GM19455 (cell line): ENCODE measurements at regions not wholly inside any gene's neighbourhood (a gene's known extent, or its start where the extent isn't known, plus 50 kb on each side); places are given as distances from the start of the nearest gene placed in this dataset.
"Not testable (repeated sequence)": the region's sequence is repeated elsewhere in the genome, so short reads cannot be mapped to it uniquely, and the experiment has no call there.

Experiments
- ATAC-seq: cut with Tn5 transposase; IDR thresholded peaks from one replicate; pipeline ENCODE4 v1.9.1; 2021; ENCODE audit not compliant: unreplicated experiment

DNA sequence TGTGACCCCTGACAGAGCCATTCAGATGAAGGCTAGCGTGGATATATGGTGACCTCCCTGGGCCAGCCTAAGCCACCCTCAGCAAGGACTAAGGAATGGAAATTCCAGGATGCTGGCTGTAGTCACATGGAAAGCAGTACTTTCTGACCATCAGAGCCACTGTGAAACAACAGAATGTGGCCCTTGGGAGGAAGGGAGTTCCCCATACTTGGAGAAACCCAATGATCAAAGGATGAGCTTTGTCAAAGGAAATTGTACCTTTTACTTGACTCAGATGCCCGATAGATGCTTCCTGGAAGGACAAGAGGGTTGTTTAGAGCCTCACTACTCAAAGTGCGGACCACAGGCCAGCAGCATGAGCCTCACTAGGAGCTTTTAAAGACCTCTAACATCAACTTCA, 484.5 kb upstream of the PROK2 start:
- ATAC-seq = no peak

- ATAC-seq = not testable (repeated sequence)
Measured at GRCh38 chr3:72266921-72267524, 482.1 kb upstream of the PROK2 start.

- no peak for ATAC-seq
Measured at GRCh38 chr3:72266016-72266370, 481.0 kb upstream of the PROK2 start.

GRCh38 chr3:72265256-72266015, 480.5 kb upstream of the PROK2 start:
- no peak for ATAC-seq

- no peak for ATAC-seq
Measured at GRCh38 chr3:72263223-72263990, 478.5 kb upstream of the PROK2 start.

DNA sequence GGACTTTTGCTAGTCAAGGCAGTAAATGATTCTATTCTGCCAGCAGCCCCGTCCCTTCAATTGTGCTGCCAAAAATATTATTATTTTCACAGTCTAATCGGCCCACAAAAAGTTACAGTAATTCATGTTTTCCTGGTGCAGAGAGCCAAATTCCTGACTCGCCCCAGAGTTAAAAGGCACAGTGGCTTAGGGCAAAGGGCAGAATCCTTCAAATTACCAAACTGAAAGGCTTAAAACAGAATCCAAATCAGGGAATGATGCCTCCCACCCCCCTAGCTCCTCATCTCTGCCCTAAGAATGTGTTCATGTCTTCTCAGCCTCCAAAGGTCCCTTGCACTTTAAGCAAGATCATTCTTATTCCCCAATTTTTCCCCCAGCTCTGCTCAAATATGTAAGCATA, 477.8 kb upstream of the PROK2 start:
- ATAC-seq = no peak

GRCh38 chr3:72261566-72262564, 476.9 kb upstream of the PROK2 start:
- no peak for ATAC-seq

GRCh38 chr3:72260588-72260910, 475.6 kb upstream of the PROK2 start:
- ATAC-seq = no peak

DNA sequence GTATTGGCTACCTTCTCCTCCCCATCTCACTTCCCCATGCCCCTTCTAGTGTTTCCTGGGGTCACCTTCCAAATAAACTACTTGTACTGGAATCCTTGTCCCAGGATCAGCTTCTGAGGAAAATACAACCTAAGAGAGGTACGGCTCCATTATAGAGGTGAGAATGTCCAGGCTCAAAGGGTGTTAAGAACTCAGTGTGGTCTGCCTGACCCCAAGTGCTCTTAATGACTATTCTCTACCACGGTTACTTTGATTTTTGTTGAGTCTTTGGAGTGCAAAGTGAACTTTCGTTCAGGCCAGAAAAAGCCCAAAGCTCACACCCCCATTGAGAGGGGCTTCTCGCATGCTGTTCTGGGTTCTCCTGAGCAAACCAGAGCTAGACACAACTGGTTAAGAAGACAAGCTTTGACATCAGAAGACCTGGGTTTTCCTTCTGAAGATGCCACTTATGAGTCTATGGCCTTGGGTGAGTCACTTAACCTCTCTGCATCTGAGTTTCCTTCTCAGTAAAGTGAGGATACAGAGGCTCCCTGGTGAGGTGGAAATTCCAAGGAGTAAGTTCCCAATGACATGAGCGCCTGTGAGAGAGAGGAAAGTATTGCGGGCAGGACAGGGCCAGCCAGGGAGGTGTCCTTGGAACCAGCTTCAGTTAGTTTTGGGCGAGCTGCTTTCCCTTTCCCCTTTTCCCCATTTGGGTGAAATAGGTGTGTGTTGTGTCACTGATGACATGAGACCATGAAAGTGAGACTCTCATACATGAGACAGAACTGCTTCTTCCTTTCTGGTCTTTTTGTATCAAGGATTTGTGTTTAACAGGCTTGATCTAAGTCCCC, 475.0 kb upstream of the PROK2 start:
- no peak for ATAC-seq

- ATAC-seq = no peak
Measured at GRCh38 chr3:72258361-72259141, 473.6 kb upstream of the PROK2 start.

DNA sequence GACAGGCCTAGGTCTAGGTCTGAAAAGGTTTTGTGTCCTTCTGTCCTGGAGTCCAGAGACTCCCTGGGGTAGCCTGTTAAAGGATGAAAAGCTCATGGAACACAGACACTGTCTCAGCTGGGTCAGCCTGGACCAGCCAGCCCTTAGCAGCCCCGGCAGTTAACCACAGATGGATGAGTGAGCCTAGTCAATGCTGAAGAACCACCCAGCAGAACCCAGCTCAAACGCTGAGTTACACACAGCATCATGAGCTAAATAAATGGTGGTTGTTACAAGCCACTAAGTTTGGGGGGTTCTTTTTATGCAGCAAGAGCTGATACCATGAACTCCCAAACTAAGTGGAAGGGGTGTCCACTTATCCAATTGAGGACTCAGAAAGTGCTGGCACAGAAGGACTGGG, 472.8 kb upstream of the PROK2 start:
- ATAC-seq = no peak

GRCh38 chr3:72257203-72257602, 472.3 kb upstream of the PROK2 start:
- no peak for ATAC-seq

DNA sequence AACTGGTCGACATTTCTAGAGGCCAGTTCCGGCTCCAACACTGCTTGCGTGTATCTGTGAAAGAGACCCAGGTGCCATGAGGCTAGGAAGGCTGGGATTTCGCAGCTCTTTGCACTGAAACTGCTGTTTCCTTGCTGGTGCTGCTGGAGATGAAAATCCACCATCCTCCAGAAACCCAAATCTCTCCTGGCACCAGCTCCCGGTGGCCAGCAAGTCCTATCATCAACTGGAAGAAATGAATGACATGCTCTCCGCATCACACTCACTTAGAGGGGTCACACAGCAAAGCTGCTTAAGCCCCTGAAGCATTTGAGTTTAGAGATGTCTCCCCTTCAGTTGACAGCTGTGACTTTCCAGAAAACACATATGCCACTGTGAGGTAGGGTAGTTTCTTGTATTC, 471.8 kb upstream of the PROK2 start:
- no peak for ATAC-seq

DNA sequence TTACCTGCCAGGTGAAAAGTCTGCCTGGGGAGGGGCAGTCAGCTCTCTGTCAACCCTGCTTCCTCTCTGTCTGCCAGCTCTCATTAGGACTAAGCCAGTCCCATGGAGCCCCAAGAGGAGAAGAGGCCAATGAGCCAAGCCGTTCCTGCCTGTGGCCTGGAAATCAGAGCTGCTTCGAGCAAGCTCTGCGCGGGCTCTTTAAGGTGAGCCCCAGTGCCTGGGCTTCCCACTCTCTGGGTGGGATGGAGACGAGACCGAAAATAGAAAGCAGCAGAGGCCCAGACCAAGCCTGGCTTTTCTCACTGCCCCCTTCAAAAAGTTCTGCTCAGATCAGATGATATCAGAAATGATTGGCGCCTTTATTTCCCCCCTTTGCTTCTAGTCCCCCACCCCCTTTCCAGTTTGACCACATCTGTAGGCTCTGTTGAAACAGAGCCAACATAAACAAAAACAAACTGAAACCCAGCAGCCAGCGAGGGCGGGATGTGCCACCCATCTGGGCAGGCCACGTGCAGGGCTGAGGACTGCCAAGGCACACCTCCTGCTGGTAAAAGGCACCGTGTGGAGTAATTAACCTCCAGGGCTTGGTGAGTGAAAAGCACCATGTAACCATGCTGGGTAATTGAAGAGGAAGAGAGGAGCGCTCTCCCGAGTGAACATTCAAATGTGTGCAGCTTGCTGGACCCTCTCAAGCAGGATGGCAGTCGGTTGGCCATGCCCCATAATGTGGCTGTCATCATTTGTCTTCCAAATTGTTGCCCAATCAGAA, 471.0 kb upstream of the PROK2 start:
- no peak for ATAC-seq

GRCh38 chr3:72255191-72255590, 470.2 kb upstream of the PROK2 start:
- ATAC-seq = no peak

- no peak for ATAC-seq
Measured at GRCh38 chr3:72254483-72254882, 469.5 kb upstream of the PROK2 start.

GRCh38 chr3:72250725-72251124, 465.8 kb upstream of the PROK2 start:
- no peak for ATAC-seq

DNA sequence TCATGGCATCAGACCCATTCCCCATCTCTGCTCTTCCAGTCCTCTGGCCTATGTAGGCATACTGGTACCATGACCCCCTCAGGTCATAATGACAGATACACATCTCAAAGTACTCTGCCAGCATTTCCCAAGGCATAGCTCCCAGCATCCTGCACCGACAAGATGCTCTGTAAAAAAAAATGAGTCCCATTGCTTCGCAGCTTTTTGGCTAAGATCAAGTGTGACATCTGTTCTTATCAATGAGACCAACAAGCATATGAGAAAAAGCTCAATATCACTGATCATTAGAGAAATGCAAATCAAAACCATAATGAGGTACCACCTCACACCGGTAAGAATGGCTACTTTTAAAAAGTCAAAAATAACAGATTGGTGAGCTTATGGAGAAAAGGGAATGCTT, 463.9 kb upstream of the PROK2 start:
- no peak for ATAC-seq

GRCh38 chr3:72248389-72248761, 463.4 kb upstream of the PROK2 start:
- ATAC-seq = no peak
